Sigmoid colon (tissue), 6 donors: ENCODE measurements at regions not wholly inside any gene's neighbourhood (a gene's known extent, or its start where the extent isn't known, plus 50 kb on each side); places are given as distances from the start of the nearest gene placed in this dataset.

Experiments
- DNase-seq: peaks from one replicate; pipeline ENCODE4 v3.0.0-alpha.2; 2019
- H3K27ac ChIP-seq, 4 donors: fragments of 200-600 bp; sonication (generic); one replicate each; pipeline ENCODE4 v1.5.1; 2016 to 2019; ENCODE audit warnings: mild to moderate bottlenecking in 1 of 4
- H3K27me3 ChIP-seq, 3 donors: fragments of 200-600 bp; sonication (generic); one replicate each; pipeline ENCODE4 v1.5.1; 2019; ENCODE audit warnings: mild to moderate bottlenecking in 1 of 3
- H3K36me3 ChIP-seq, 4 donors: fragments of 200-600 bp; sonication (generic); one replicate each; pipeline ENCODE4 v1.5.1; 2016 to 2019
- H3K4me1 ChIP-seq, 4 donors: fragments of 200-600 bp; sonication (generic); one replicate each; pipeline ENCODE4 v1.5.1; 2017 to 2019
- H3K4me3 ChIP-seq, 4 donors: fragments of 200-600 bp; sonication (generic); one replicate each; pipeline ENCODE4 v1.5.1; 2017 to 2019; ENCODE audit warnings: mild to moderate bottlenecking in 2 of 4, moderate library complexity in 1 of 4
- H3K9me3 ChIP-seq, 4 donors: fragments of 200-600 bp in 3 of 4; sonication (generic) in 3 of 4; one replicate each; pipeline versions ENCODE4 v1.5.1 to v1.6.1; 2013 to 2019
- CTCF ChIP-seq, 4 experiments: fragments of 450-650 bp in 3 of 4; fragments of 200-600 bp in 1 of 4; IDR thresholded peaks; one replicate each; pipeline ENCODE4 v1.5.1; 2016 to 2019; ENCODE audit warnings: antibody characterized with exemption in 4 of 4, mild to moderate bottlenecking in 3 of 4, moderate library complexity in 2 of 4
- EP300 ChIP-seq, 4 donors: sonication (generic); formaldehyde crosslinking; IDR thresholded peaks; one replicate each; pipeline ENCODE4 v1.6.1; 2017; ENCODE audit warnings: antibody characterized with exemption in 4 of 4
- POLR2A ChIP-seq, 2 donors: fragments of 450-650 bp; IDR thresholded peaks; one replicate each; pipeline ENCODE4 v1.6.1; 2016; ENCODE audit warnings: antibody characterized with exemption in 2 of 2, mild to moderate bottlenecking in 2 of 2, moderate library complexity in 2 of 2
- POLR2AphosphoS5 ChIP-seq, 4 donors: sonication (generic); formaldehyde crosslinking; IDR thresholded peaks; one replicate each; pipeline ENCODE4 v1.6.1; 2017; ENCODE audit warnings: antibody characterized with exemption in 4 of 4
- WGBS, 2 donors: extraction: QIAGEN DNeasy Blood & Tissue Kit; methylation state at CpG; one replicate each; pipeline ENCODE4 v1.1.7; 2013; 5-methylcytosine and 5-hydroxymethylcytosine counted together
- intact Hi-C: fragments of 100-400 bp; cut with DNase I; formaldehyde crosslinking; loops from one replicate; pipeline ENCODE4 v1.15.1; 2023
- donor health status: healthy with polysubstance abuse.
- donor health status: healthy.

- no peak for DNase-seq
- no peak for TF ChIP-seq POLR2A (IDR thresholded peaks at IDR 0.05)
- 59 to 79% methylated on average over 3 of the region's 3 CpGs for WGBS, 2 donors
- intact Hi-C loops = no loop called here
- Histone ChIP-seq H3K4me1 (no peaks in the 10 kb centered on the region), H3K4me3 (no peak overlapping the region), H3K9me3 (peaks cover 0 to 4% (median 0%) of the 10 kb centered on the region in 4 donors), H3K27me3 (no peaks in the 10 kb centered on the region), H3K27ac (no peak overlapping the region), H3K36me3 (no peaks in the 10 kb centered on the region)
These were observed 55.6 kb downstream of the MRPL32 start for GRCh38 chr7:42987648-42988214.

GRCh38 chr7:42991024-42991423, 58.8 kb downstream of the MRPL32 start:
- DNase-seq = no peak
- no peak for TF ChIP-seq EP300 (IDR thresholded peaks at IDR 0.05)
- no peak for TF ChIP-seq POLR2AphosphoS5 (IDR thresholded peaks at IDR 0.05)
- TF ChIP-seq POLR2A (IDR thresholded peaks at IDR 0.05) = no peak
- TF ChIP-seq CTCF (IDR thresholded peaks at IDR 0.05) = no peak
- Histone ChIP-seq H3K4me3 (no peak overlapping the region), H3K27ac (no peak overlapping the region), H3K36me3 (no peaks in the 10 kb centered on the region), H3K27me3 (no peaks in the 10 kb centered on the region), H3K9me3 (peaks cover 0 to 1% (median 0%) of the 10 kb centered on the region in 4 donors), H3K4me1 (no peaks in the 10 kb centered on the region)
- WGBS, 2 donors = 58 to 78% methylated on average over 1 of the region's 1 CpG
- intact Hi-C loops = no loop called here

GRCh38 chr7:42991913-42992591, 59.9 kb downstream of the MRPL32 start:
- Histone ChIP-seq H3K9me3 (peaks cover 0 to 1% (median 0%) of the 10 kb centered on the region in 4 donors), H3K4me3 (no peak overlapping the region), H3K27me3 (no peaks in the 10 kb centered on the region), H3K27ac (no peak overlapping the region), H3K36me3 (no peaks in the 10 kb centered on the region), H3K4me1 (no peaks in the 10 kb centered on the region)
- no peak for DNase-seq
- intact Hi-C loops = no loop called here
- WGBS, 2 donors = 62 to 73% methylated on average over 13 of the region's 13 CpGs
- TF ChIP-seq POLR2AphosphoS5 (IDR thresholded peaks at IDR 0.05) (no peak), EP300 (IDR thresholded peaks at IDR 0.05) (no peak), POLR2A (IDR thresholded peaks at IDR 0.05) (no peak), CTCF (IDR thresholded peaks at IDR 0.05) (no peak)

DNA sequence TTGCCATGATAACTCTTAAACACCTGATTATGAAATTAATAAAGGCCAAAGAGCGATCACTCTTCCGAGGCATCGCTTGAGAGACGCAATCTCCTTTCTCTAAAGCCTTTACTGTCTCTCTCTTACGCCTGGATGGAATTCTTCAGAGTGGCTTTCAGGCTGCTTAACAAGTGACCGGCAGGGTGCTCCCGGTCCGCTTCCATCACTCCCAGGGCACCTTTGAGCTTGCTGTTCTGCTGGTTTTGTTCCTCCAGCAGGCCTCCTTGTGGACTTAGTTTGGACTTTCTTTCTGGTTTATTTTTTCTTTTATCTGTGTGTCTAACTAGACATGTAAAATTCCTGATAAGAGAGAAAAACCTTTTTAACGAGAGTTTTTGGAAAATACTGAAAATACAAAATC, 60.9 kb downstream of the MRPL32 start:
- Histone ChIP-seq H3K4me3 (no peak overlapping the region), H3K4me1 (no peaks in the 10 kb centered on the region), H3K9me3 (peaks cover 0 to 1% (median 0%) of the 10 kb centered on the region in 4 donors), H3K27ac (no peak overlapping the region), H3K36me3 (no peaks in the 10 kb centered on the region), H3K27me3 (no peaks in the 10 kb centered on the region)
- intact Hi-C loops = no loop called here
- TF ChIP-seq POLR2A (IDR thresholded peaks at IDR 0.05) = no peak
- no peak for TF ChIP-seq POLR2AphosphoS5 (IDR thresholded peaks at IDR 0.05)
- no peak for TF ChIP-seq CTCF (IDR thresholded peaks at IDR 0.05)
- TF ChIP-seq EP300 (IDR thresholded peaks at IDR 0.05) = no peak
- 75 to 79% methylated on average over 9 of the region's 9 CpGs for WGBS, 2 donors
- no peak for DNase-seq

GRCh38 chr7:42994096-42994495, 61.9 kb downstream of the MRPL32 start:
- intact Hi-C loops = no loop called here
- no peak overlapping the region for H3K4me3 ChIP-seq
- H3K36me3 ChIP-seq = no peaks in the 10 kb centered on the region
- TF ChIP-seq POLR2AphosphoS5 (IDR thresholded peaks at IDR 0.05) (no peak), POLR2A (IDR thresholded peaks at IDR 0.05) (no peak), EP300 (IDR thresholded peaks at IDR 0.05) (no peak), CTCF (IDR thresholded peaks at IDR 0.05) (no peak)
- no peaks in the 10 kb centered on the region for H3K27me3 ChIP-seq
- no peak overlapping the region for H3K27ac ChIP-seq
- H3K9me3 ChIP-seq = peaks cover 0 to 1% (median 0%) of the 10 kb centered on the region in 4 donors
- no peak for DNase-seq
- 61 to 88% methylated on average over 2 of the region's 2 CpGs for WGBS, 2 donors
- H3K4me1 ChIP-seq = no peaks in the 10 kb centered on the region
